AG04450 (cell line): ENCODE measurements at regions not wholly inside any gene's neighbourhood (a gene's known extent, or its start where the extent isn't known, plus 50 kb on each side); places are given as distances from the start of the nearest gene placed in this dataset.

Source experiments
- CTCF ChIA-PET: fragments of 300-600, 350-600 bp; formaldehyde crosslinking; extraction: SDS; loops from one replicate; lab custom pipeline; 2022; ENCODE audit warnings: antibody characterized with exemption, inconsistent platforms; lab: Charles Lee
- POLR2A ChIA-PET: fragments of 350-600 bp; formaldehyde crosslinking; extraction: SDS; loops from one replicate; lab custom pipeline; 2021; ENCODE audit warnings: antibody characterized with exemption, inconsistent platforms; lab: Yijun Ruan, JAX
- DNase-seq: peaks from one replicate; pipeline ENCODE4 v3.0.0-alpha.2; 2011; ENCODE audit warnings: low read depth, low spot score
- H3K27ac ChIP-seq: one replicate; pipeline ENCODE4 v1.5.1; 2012; ENCODE audit warnings: low read depth, low read length, control low read depth
- H3K27me3 ChIP-seq: one replicate; pipeline ENCODE4 v1.6.0; 2012; ENCODE audit warnings: low read length; ENCODE audit not compliant: control insufficient read depth, insufficient read depth
- H3K4me3 ChIP-seq: 2 replicates; pipeline ENCODE4 v1.5.1; 2011; ENCODE audit warnings: mild to moderate bottlenecking, low read depth, low read length, control low read depth
- H3K9me3 ChIP-seq: 2 replicates; pipeline ENCODE4 v1.5.1; 2012; ENCODE audit warnings: low read length; ENCODE audit not compliant: control insufficient read depth, insufficient read depth
- CTCF ChIP-seq: IDR thresholded peaks from 2 replicates; pipeline ENCODE4 v1.5.1; 2011; ENCODE audit warnings: low read depth, low read length, control low read depth, inconsistent platforms

- H3K4me3 ChIP-seq, result no peak overlapping the region
- H3K27me3 ChIP-seq, result peaks cover 3% of the 10 kb centered on the region
- ChIA-PET CTCF (no interaction called here), POLR2A (no interaction called here)
- no peak for DNase-seq
- no peak overlapping the region for H3K27ac ChIP-seq
- TF ChIP-seq CTCF, result no peak
- no peaks in the 10 kb centered on the region; the same call in 1 of the 2 replicates for H3K9me3 ChIP-seq
Measured at GRCh38 chr3:13194285-13195209, 121.3 kb upstream of the IQSEC1 start.

GRCh38 chr3:13193320-13194284 lies 120.4 kb upstream of the IQSEC1 start:
- Histone ChIP-seq H3K27me3 (peaks cover 3% of the 10 kb centered on the region), H3K27ac (no peak overlapping the region), H3K4me3 (no peak overlapping the region), H3K9me3 (no peaks in the 10 kb centered on the region; the same call in 1 of the 2 replicates)
- DNase-seq, result no peak
- ChIA-PET POLR2A (no interaction called here), CTCF (interaction anchor here (0.7 kb wide), 1 partner anchor 259 kb away, joined by 4 read pairs; no protein-coding TSS in a partner anchor)
- TF ChIP-seq CTCF, result no peak

GRCh38 chr3:13192471-13193213 lies 119.4 kb upstream of the IQSEC1 start:
- no peak overlapping the region for H3K27ac ChIP-seq
- peaks cover 3% of the 10 kb centered on the region for H3K27me3 ChIP-seq
- ChIA-PET CTCF (interaction anchor here (0.7 kb wide), 1 partner anchor 260 kb away, joined by 4 read pairs; no protein-coding TSS in a partner anchor), POLR2A (no interaction called here)
- H3K9me3 ChIP-seq, result no peaks in the 10 kb centered on the region; the same call in 1 of the 2 replicates
- H3K4me3 ChIP-seq, result no peak overlapping the region
- no peak for DNase-seq
- TF ChIP-seq CTCF, result peak; percentile 42

- Histone ChIP-seq H3K4me3 (no peak overlapping the region), H3K27ac (no peak overlapping the region), H3K27me3 (peaks cover 4% of the 10 kb centered on the region), H3K9me3 (no peaks in the 10 kb centered on the region; the same call in 1 of the 2 replicates)
- no peak for DNase-seq
- ChIA-PET POLR2A (no interaction called here), CTCF (no interaction called here)
- TF ChIP-seq CTCF, result no peak
Measured at GRCh38 chr3:13191016-13191415, 117.8 kb upstream of the IQSEC1 start.
